ENCODE measurements at regions not wholly inside any gene's neighbourhood (a gene's known extent, or its start where the extent isn't known, plus 50 kb on each side); places are given as distances from the start of the nearest gene placed in this dataset.
A peak's percentile ranks its signal among the peaks of the same experiment; 100 is the strongest.

DNA sequence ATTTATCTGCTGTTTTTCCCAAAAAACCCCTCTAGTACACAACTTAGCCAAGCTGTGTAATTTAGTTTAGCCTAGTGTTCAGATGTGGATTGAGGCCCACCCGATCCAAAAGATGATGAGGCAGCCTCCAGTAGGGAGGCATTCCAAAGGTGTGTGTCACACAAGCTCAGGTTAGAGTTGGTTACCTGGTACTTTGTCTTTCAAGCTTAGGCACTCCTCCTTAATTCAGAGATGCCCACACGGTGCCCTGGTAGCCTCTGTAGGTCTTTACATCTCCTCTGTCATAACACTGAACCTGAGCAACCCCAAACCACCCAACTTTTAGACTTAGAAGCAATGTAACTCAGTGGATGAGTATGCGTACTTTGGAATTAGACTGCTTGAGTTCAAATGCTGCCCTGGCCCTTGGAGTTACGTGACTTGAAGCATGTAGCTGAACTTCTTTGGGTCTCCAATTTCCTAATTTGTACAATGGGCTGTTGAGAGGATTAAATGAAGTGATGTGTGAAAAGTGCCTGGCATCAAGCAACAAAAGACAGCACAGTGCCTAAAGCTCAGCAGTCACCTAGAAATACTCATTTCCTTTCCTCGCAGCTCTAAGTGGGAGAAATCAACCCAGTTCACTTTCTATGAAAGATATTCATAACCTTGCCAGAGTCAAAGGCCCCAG is 284.6 kb upstream of the RARB start:
- no peak overlapping the region for H3K4me3 ChIP-seq (ENCODE audit: low read depth, low read length)
- no peak for DNase-seq (ENCODE audit: low read depth)
- TF ChIP-seq, protein P1, sequence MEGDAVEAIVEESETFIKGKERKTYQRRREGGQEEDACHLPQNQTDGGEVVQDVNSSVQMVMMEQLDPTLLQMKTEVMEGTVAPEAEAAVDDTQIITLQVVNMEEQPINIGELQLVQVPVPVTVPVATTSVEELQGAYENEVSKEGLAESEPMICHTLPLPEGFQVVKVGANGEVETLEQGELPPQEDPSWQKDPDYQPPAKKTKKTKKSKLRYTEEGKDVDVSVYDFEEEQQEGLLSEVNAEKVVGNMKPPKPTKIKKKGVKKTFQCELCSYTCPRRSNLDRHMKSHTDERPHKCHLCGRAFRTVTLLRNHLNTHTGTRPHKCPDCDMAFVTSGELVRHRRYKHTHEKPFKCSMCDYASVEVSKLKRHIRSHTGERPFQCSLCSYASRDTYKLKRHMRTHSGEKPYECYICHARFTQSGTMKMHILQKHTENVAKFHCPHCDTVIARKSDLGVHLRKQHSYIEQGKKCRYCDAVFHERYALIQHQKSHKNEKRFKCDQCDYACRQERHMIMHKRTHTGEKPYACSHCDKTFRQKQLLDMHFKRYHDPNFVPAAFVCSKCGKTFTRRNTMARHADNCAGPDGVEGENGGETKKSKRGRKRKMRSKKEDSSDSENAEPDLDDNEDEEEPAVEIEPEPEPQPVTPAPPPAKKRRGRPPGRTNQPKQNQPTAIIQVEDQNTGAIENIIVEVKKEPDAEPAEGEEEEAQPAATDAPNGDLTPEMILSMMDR (IDR thresholded peaks at IDR 0.05; ENCODE audit: insufficient read depth, low read depth, low read length), result no peak

DNA sequence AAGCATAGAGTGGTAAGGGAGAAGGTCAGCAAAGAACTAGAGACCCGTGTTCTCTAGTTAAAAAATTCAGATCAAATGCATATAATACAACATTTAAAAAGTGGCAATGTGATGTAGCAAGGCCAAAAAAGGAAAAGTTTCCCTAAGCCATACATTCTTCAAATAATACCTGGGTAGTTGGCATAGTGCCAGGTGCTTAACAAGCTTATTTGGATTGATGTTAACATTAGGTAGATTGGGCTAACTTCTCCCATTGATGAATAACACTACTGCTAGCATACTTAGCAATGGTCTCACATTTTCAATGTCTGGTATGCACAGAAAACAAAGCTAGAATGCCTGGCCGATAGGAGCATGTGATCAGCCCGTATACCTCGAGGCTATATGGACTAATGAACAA is 283.6 kb upstream of the RARB start:
- DNase-seq (ENCODE audit: low read depth), result no peak
- no peak overlapping the region for H3K4me3 ChIP-seq (ENCODE audit: low read depth, low read length)
- TF ChIP-seq, protein P1 (IDR thresholded peaks at IDR 0.05; ENCODE audit: insufficient read depth, low read depth, low read length), result no peak

DNA sequence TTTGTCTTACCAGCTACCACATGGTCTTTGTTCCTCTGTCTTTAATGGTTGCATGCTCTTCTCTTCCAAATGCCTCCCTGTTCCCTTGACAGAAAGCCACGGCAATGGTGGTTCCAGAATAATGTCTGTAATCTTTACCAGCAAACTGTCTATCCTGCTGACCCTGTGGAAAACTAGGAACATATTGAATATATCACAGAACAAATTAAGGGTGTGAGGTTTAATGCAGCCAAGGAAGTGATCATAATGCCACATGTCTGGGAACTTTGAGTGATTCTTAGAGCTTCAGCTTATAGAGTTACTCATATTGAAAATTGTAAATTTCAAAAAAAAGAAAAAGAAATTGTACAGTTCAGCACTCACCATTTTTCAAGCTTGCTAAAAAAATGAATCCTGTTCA is 282.9 kb upstream of the RARB start:
- DNase-seq (ENCODE audit: low read depth), result no peak
- TF ChIP-seq, protein P1 (IDR thresholded peaks at IDR 0.05; ENCODE audit: insufficient read depth, low read depth, low read length), result no peak
- H3K4me3 ChIP-seq (ENCODE audit: low read depth, low read length), result no peak overlapping the region

DNA sequence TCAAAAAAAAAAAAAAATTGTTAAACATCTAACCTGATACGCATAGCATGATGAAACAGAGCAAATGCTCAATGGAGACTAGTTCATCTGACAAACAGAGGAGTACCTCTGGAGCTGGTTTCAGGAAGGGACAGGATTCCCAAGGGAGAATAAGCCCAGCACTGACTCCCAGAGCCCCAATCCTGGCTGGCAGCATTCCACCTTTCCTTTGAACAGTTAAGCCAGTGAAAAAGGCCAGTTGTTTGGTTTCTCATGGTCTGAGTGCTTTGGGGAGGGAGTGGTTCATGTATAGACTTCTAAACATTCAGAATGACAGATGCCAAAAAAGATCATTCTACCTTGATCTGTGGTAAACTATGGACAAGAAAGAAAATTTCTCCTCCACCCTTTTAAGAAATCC is 277.9 kb upstream of the RARB start:
- no peak overlapping the region for H3K4me3 ChIP-seq (ENCODE audit: low read depth, low read length)
- DNase-seq (ENCODE audit: low read depth), result no peak
- TF ChIP-seq, protein P1 (IDR thresholded peaks at IDR 0.05; ENCODE audit: insufficient read depth, low read depth, low read length), result no peak

DNA sequence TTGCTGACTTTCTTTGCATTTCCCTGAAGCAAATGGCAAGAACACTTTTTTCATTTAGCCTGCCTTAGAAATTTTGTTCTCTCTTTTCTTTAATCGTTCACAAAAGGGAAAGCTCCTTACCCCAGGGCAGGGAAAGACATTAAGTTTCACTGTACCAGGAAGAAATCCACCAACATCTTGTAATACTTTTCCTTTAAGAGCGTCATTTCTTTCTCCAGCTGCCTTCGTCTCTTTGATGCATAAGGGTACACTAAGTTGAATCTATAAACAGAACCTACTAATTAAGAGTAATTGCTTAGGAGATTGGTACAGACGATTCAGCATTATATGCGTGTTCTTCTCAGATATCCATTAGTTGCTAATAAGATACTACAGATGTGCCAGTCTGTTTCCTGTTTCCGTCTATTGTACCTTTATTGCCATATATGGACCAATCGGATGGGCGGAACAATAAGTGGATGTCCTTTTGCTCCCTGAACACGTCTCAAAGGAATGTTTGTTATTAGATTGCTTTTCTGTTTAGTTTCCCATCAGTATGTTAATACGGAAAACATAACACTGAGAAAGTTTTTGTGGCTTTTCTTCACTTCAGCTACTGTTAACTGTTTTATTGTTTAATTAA is 276.7 kb upstream of the RARB start:
- no peak for DNase-seq (ENCODE audit: low read depth)
- peak overlapping the region; percentile 3 for H3K4me3 ChIP-seq (ENCODE audit: low read depth, low read length)

DNA sequence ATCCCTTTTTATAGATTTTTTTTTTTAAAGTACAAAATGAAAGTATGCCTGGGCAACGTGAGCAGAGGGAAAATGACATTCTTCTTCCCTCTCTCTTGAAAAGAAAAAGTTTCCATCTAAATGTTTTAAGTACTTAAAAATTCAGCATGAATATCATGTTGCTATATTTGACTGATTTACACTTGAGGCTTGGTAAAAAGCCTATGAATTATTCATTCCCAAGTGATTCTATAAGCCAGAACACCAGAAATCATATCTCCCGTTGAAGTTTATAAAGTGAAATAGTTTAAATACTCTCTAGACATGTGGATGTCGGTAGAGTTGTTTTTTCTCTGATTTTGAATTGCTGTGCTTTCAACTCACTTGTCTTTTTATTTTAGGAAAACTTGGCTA is 276.2 kb upstream of the RARB start:
- DNase-seq (ENCODE audit: low read depth), result no peak
- peak overlapping the region; percentile 3 for H3K4me3 ChIP-seq (ENCODE audit: low read depth, low read length)

More for the DNA sequence above, 276.7 kb upstream of the RARB start:
- TF ChIP-seq, protein P1 (IDR thresholded peaks at IDR 0.05; ENCODE audit: insufficient read depth, low read depth, low read length), result no peak

More for the DNA sequence above, 276.2 kb upstream of the RARB start:
- TF ChIP-seq, protein P1 (IDR thresholded peaks at IDR 0.05; ENCODE audit: insufficient read depth, low read depth, low read length), result no peak
